SHP77 treated with DMSO at 0.1 percent for 48 hours (cell line): ENCODE measurements at regions not wholly inside any gene's neighbourhood (a gene's known extent, or its start where the extent isn't known, plus 50 kb on each side); places are given as distances from the start of the nearest gene placed in this dataset.
A peak's percentile ranks its signal among the peaks of the same experiment; 100 is the strongest.
"Not testable (repeated sequence)": the region's sequence is repeated elsewhere in the genome, so short reads cannot be mapped to it uniquely, and the experiment has no call there.

Experiments used
- DNase-seq: peaks from one replicate; lab custom pipeline; 2025; lab: John Stamatoyannopoulos, UW

DNA sequence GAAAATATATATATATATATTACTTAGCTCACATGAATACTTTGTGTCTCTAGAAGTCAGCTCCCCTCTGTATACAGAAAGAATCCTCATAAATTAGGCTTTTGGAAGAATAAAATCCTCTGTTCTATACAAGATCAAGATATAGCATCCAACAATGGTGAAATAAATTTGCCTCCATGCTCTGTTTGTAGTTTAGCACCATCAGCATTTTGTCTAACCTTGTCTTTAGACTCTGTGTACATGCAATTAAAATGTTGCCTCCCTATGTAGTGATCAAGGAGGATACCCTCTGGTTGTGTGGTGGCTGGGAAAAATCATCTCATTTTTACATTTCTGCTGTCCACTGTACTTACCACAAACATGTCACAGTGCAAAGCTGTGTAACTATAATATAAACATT lies 189.7 kb downstream of the C7orf25 start:
- no peak for DNase-seq

DNA sequence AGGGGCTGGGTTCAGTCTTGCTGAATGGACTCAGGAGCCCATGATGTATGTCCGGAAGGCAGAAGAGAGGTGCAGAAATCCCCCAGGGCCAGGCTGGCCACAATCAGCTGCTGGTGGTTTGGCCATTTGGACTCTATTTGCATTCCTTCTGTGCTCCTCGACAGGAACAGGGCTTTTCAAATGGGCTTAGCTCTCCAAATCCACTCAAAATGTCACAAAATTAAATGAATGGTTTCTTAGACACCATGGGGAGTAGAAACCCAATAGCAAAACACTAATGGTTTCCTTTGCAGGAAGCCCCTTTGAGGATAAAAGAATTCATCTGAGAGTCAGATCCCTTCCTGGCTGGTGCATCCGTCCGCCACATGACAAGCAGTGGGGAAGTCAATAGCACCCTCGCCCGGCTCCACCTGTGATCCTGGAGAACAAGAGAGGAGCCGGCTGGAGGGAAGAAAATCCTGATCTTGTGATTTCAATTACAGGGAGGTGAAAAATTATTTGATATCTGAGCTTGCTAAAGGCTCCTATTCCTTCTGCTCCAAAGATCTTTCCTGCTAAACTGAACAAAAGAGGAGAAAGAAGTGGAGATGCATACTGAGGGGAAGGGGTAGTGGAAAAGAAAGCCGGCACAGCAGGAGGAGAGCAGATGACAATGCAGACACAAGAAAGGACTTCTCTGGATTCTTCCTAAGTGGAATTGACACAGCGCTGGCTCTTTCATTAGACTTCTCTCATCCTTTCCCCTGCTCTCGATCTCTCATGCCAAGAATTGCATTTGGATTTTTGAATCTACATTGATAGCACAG lies 190.7 kb downstream of the C7orf25 start:
- DNase-seq, result no peak

DNA sequence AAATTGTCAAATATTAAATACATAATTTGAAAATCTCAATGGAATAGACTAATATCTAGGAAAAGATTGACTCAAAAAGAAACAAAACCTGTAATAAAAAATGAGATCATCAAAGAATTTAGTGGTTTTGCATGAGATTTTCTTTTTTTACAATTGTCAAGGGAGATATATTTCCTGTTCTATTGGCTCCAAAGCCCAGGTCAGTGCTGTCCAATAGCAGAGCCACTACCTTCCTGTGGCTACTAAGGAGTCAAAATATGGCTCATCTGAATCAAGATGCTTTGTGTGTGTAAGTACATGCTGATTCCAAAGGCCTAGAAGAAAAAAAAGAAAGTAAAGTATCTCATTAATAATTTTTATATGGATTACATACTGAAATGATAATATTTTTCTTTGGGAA lies 191.9 kb downstream of the C7orf25 start:
- no peak for DNase-seq

DNA sequence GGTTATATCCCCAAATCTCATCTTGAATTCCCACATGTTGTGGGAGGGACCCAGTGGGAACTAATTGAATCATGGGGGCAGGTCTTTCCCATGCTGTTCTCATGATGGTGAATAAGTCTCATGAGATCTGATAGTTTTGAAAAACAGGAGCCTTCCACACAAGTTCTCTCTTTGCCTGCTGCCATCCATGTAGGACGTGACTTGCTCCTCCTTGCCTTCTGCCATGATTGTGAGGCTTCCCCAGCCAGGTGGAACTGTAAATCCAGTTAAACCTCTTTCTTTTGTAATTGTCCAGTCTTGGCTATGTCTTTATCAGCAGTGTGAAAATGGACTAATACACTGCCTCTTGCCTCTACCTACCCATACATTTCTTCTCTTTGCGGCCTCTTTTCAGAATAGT lies 193.4 kb downstream of the C7orf25 start:
- not testable (repeated sequence) for DNase-seq

DNA sequence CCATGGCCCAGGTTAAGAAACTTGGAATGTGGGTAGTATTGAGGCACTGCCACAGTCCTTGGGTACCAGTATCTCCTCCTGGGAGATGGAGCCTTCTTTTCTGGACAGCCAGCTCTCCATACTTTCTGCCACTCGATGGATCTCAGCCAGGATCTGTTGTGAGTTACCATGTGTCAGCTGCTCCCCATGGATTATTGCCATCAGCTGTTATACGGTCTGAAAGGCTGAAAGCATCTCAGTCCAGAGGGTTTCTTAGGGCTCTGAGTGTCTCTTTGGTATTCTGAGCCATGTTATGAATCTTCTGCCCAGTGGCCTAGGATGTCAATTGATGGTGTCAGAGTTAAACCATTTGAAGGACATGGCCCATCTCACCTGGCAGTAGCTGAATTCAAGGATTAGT lies 197.5 kb downstream of the C7orf25 start:
- DNase-seq, result no peak

DNA sequence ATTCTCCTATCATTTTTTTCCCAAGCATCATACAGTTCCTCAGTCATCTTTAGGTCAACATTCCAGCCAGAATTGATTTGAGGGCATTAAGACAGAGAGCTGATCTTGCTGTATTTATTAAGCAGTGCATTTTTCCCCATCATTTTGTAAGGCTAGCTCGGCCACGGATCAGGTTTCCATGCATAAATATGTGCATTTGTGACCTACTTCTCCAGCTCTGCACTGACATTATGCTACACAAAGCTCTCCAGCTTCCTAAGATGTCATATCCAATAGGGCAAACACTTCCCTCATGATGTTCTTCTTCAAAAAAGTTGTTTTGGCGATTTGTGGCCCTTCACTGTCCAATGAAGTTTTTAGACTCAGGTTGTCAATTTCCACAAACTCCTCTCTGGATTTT lies 202.6 kb downstream of the C7orf25 start:
- DNase-seq, result no peak

DNA sequence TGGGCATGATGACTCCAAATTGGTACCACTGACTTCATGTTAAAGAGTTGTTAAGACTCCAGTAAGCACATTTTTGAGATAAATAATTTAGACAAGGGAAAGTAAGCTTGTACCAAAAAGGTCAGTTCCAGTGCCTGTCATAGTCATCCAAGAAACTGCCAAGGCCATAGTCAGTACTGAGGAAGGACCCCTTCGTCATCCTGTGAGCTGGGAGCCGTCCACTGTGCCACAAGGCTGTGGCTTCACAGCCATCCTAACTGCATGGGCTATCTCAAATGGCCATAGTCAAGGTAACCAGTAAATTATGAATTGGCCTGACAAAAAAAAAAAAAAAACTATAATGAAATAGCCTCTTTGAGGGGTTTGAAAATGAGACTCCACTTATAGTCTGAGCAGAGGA lies 207.2 kb downstream of the C7orf25 start:
- no peak for DNase-seq

DNA sequence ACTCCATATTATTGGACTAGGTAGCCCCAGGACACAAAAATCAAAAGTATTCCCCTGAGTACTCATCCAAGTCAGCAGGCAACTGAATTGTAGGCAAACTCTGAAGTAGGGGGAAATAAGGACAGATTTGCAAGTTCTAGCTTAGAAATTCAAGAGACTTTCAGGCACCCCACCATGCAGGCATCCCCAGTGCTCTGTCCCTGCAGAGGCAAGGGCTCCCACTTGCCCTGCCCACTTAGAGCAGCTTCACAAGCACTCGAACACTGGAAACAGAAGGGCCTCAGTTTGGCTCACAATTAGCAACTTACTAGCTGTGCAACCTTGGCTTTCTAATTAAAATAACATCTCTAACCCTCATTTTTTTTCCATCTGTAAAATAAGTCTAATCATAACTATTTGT lies 209.2 kb downstream of the C7orf25 start:
- no peak for DNase-seq

DNA sequence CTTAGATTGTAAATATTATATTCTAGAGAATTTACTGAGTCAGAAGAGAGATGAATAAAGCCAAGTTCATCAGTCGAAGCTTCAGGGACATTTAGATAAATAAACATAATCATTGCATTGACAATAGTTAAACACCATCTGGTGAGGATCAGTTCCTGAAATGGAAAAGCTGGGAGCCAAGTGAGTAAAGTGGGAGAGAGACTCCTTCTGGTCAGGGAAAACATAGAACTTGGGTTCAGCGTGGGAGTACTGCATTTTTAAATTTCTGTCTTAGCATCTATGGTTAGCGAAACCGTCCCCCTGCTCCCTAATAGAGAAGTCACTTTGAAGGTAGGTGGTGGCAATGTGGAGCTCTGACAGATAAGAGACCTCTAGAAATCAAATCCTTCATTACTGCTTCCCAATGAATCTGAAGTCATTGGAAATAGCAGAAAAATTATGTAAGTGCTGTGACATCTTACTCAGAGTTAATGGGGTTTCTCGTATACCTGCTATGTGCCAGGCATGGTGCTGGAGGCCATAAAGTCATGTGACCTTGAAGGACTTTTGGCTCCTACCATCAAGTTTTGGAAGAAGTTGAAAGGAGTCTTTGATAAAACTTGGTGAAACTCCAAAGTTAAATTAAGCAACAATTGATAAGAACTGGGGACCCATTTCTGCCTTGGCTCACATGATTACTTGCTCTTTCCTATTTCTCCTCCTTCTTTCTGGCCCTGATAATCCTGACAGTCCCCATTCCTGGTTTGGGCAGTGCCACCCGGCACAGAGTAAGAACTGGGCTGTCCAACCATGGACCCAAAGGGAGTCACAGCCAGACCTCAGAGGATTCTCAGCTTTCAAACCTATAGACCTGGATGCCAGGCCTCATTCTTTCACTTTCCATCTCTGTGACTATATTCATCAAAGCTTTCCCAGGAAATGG lies 211.2 kb downstream of the C7orf25 start:
- no peak for DNase-seq

DNA sequence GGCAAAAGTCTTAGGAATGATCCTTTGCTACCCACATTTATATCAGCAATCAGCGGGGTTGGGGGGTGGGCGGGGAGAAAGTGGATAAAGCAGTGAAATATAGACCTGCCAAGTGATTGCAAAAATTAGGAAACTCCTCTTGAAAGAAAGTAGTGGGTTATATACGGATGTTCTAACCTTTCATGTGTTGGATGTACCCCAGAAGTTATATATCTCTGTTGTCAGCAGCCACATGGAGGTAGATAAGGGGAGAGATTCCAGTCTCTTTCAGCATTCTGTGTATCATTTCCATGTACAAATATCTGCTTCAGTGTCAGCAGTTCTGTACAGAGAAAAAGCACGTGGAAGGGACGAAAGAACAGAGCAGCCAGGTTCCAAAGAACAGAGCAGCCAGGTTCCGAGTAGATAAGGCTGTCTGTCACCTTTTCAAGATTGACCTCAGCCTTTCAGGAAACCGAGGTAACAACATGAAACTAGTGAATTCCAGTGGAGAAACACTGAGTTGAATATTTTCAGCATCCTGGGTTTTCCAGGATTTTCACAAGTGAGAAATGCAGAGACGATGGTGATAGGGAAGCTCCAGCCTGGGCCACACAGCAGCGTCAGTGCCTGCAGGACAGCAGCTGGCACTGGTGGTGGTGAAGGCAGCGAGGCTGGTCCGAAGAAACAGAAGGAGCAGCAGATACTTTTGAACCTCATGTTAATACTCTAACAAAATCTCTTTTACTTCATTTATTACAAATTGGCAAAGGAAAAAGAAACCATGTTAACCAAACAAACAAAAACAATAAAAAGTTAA lies 212.3 kb downstream of the C7orf25 start:
- no peak for DNase-seq

DNA sequence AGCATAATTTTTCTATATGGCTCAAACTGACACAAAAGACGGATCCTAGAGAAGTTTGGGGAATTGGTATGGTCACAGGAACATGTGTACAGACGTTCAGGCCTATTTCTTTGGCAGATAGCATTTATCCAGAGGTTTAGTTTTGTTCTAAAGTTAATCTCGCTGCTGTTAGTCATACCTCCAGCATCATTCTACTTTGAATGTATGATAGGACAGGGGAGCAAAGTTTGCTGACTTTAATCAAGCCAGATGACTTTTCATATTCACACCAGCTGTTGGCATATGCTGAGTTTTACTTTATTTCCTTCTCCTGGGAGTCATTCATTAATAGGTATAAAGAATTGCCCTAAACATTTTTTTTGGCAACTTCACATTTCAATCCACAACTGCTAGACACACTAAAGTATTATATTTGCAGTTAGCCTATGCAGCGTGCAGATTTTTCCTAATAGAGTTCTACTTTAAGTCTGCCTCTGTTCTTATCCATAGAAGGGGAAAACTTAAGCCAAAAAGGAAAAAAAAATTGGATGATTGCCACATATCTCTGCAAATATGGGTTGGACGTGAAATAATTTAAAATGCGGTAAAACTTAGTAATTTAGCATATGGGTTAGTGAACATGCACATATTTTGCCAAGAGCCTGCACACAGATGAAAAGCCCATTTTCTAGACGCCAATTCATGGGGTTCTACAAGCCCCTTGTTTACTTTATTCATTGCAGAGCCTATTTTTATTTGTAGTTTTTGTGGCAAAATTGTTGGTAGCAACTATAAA lies 213.1 kb downstream of the C7orf25 start:
- DNase-seq, result no peak

DNA sequence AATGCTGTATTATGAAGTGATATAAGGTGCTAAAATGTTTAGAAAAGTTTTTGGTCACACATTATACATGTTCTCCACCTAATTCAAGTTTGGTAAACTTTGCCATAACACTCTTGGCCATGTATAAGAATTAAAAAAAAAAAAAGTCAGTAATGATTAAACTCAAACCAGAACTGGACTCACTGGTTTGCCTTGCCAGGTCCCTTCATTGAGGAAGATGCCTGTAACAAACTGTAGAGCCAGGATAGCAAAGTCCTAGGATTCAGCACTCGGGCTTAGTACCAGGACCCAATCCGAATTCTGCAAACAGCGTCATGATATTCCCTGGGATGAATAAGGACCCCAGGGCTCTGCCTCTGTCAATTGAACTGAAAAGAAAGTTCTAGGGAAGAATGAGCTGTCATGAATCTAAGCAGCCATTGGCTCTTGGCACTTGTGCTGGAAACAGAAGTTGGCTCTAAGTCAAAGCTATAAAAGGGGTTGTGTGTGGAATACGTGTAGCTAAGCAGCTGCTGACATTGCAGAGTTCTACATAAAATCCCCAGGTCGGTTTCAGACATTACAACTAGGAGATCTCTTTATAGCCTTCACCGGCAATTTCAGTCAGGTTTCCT lies 216.9 kb downstream of the C7orf25 start:
- no peak for DNase-seq

DNA sequence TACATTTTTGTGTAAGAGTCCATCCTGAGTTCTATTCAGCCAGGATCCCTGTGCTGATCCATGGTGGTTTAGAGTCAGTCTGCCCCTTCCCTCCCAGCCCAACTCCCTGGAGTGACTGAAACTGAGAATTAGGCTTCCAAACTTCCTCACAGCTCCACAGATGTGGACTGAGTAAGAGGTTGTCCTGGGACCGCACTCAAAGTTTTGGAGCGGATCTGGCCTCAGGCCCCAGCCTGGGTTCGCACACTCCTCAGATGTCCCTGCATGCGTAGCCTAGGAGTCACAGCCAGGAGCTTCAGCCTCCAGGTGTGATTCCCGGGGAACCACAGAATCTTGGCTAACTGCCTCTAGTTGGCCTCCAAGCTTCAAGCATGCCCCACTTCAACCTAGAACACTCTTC lies 218.1 kb downstream of the C7orf25 start:
- DNase-seq, result no peak

DNA sequence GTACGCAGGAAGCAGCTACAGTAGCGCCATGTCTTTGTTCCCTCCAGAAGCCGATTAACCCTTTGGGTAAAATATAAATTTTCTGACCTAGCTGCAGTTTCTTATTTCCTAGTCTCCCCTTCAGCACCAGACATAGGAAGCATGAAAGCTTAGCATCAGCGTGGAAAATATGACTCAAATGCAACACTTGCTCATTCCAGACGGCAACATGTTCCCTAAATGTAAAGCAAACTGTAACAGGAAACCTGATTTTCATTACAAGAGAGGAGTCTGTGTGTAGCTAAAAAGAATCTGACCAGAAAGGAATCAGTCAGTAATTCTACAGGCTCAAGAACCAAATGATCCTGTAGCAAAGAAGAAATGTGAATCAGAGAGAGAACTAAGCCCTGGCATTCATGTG lies 219.2 kb downstream of the C7orf25 start:
- no peak for DNase-seq

DNA sequence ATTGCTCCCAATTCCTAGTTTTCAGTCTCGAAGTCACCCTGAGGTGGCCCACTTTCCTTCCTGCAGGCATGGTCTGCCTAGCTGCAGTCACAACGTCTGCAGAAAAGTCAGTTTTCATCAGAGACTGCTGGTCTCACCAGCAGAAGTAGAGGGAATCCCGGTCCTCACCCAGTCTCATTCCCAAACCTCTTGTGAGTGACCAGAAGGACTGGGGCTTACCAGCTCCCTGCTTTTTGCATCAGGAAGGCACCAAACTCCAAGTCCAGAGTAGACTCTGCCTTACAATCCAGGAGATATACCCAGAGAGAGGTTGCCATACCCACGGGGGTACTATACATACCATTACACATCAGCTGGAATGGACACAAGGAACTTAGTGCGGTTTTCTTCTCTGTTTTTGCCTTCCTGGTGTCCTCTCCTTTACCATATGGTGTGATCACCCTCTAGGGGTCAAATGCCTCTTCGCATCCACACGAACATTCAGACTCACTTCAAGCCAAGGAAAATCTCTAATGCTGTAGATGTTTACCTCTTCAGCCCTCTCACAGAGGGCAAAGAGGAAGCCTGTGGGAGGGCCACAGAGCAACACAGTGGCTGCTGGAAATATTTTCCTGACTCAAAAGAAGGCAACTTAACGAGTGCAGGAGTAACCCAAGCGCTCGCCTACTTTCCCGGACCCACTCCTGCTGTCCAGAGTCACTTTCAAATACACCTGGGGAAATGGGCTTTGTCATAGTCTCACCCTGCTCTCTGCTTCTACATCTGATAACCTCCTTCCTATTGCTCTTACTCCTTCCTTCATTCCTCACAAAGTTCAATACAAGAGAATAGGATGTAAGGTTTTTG lies 220.9 kb downstream of the C7orf25 start:
- peak; percentile 37 for DNase-seq

DNA sequence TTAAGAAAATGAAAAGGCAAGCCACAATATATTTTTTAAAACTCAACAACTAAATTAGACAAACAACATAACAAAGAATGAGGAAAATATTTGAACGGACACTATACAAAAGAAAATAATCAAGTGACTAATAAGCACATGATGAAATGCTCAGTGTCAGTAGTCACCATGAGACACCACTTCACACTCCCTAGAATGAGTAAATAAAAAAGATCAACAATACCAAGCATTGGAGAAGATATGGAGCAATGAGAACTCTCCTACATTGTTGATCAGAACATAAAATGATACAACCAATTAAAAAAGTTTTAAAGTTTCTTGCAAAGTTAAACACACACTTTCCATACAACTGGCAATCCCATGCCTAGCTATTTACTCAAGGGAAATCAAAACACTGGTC lies 222.2 kb downstream of the C7orf25 start:
- no peak for DNase-seq

DNA sequence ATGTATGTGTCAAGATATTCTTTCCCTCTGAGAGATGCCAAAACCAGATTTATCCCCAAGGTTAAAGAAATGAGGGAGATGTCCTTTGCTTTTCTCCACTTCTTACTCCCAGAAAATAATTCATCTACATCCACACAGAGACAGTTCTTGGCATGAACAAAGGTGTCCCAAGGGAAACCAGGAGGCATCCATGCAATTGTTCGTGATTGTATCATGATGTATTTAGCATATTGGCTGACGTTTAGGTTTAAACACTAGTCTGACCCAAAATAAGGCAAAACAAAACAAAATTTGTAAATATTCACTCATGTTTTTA lies 223.9 kb downstream of the C7orf25 start:
- DNase-seq, result no peak

DNA sequence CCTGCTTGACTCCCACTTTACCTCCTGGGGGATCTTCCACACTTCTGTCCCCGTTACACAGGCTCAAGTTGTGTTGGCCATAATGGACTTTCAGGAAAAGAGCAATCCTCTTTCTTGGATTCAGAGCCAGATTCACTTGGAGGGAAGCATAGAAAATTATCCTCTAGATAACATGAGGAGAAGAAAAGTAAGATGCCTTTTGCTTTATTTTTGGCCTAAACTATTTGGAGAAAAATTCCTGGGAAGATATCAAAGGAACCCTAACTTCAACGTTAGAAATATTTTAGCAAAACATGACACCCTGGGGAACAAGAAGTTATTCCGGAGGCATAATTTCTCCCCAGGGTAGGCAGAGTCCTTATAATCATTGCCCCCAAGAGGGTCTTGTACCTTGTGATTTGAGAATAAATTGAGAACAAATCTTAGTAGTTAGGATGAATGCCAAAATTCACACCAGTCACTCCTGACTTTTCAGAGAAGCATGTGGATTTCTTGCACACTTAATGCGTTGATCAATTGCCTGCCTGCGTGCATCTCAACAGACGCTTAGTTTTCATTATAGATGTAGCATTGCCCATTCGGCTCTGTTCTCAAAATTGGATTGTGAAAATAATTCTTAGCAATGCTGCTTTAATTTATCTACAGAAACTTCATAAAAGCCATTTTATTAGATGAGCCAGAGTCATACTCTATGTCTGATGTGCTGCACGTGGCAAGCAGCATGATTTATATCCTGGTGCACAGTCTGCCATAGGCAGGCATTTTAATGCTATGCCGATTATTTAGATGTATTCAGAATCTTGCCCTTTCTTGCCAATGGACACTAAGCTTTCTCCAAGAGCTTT lies 224.4 kb downstream of the C7orf25 start:
- DNase-seq, result no peak

DNA sequence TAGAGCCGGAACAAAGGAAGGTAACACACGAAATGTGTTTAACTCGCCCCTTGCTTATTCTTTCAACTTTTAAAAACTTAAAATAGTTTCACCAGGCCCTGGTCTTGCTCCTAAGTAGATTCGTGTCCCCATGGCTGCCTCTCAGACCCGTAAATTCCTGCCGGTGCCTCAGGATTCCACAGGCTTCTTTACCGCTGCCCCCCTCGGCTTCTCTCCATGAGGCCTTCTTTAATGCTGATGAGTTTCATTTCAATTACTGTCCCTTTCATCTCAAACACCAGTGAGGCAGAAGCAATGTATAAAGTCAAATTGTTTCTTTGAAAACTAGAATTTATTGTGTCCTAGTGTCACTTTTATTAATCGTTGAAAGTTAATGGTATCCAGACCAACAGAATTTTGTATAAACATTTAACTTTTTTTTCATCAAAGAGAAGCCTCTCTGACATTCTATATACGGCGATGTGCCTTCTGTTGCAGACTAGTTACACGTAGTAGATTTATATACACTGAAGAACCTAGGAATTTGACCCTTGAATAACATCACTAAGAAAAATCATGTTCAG lies 225.2 kb downstream of the C7orf25 start:
- DNase-seq, result no peak
